ENCODE measurements at regions not wholly inside any gene's neighbourhood (a gene's known extent, or its start where the extent isn't known, plus 50 kb on each side); places are given as distances from the start of the nearest gene placed in this dataset.

GRCh38 chr21:15365751-15366392 lies 301.1 kb upstream of the NRIP1 start:
- Histone ChIP-seq H3K9me3 (ENCODE audit: severe bottlenecking) (no peaks in the 10 kb centered on the region), H3K36me3 (no peaks in the 10 kb centered on the region), H3K27me3 (ENCODE audit: insufficient read depth, low read depth, severe bottlenecking) (no peaks in the 10 kb centered on the region), H3K4me3 (ENCODE audit: low read depth, low read length) (no peak overlapping the region), H3K27ac (no peak overlapping the region)
- no peak for TF ChIP-seq CTCF (IDR thresholded peaks at IDR 0.05; ENCODE audit: low read depth, low read length)
- DNase-seq = no peak

GRCh38 chr21:15366555-15366954 lies 301.8 kb upstream of the NRIP1 start:
- Histone ChIP-seq H3K27ac (no peak overlapping the region), H3K27me3 (ENCODE audit: insufficient read depth, low read depth, severe bottlenecking) (no peaks in the 10 kb centered on the region), H3K36me3 (no peaks in the 10 kb centered on the region), H3K4me3 (ENCODE audit: low read depth, low read length) (no peak overlapping the region), H3K9me3 (ENCODE audit: severe bottlenecking) (no peaks in the 10 kb centered on the region)
- TF ChIP-seq CTCF (IDR thresholded peaks at IDR 0.05; ENCODE audit: low read depth, low read length) = no peak
- no peak for DNase-seq

- TF ChIP-seq CTCF (IDR thresholded peaks at IDR 0.05; ENCODE audit: low read depth, low read length) = no peak
- no peak overlapping the region for H3K27ac ChIP-seq
- H3K9me3 ChIP-seq (ENCODE audit: severe bottlenecking) = no peaks in the 10 kb centered on the region
- no peak for DNase-seq
- no peak overlapping the region for H3K4me3 ChIP-seq (ENCODE audit: low read depth, low read length)
- no peaks in the 10 kb centered on the region for H3K27me3 ChIP-seq (ENCODE audit: insufficient read depth, low read depth, severe bottlenecking)
- no peaks in the 10 kb centered on the region for H3K36me3 ChIP-seq
These were observed 302.3 kb upstream of the NRIP1 start for GRCh38 chr21:15367061-15367626.

GRCh38 chr21:15370462-15370975 lies 305.7 kb upstream of the NRIP1 start:
- no peaks in the 10 kb centered on the region for H3K27me3 ChIP-seq (ENCODE audit: insufficient read depth, low read depth, severe bottlenecking)
- H3K27ac ChIP-seq = no peak overlapping the region
- no peaks in the 10 kb centered on the region for H3K36me3 ChIP-seq
- no peak for DNase-seq
- H3K9me3 ChIP-seq (ENCODE audit: severe bottlenecking) = no peaks in the 10 kb centered on the region
- TF ChIP-seq CTCF (IDR thresholded peaks at IDR 0.05; ENCODE audit: low read depth, low read length) = no peak
- no peak overlapping the region for H3K4me3 ChIP-seq (ENCODE audit: low read depth, low read length)

GRCh38 chr21:15373941-15374340 lies 309.1 kb upstream of the NRIP1 start:
- H3K27ac ChIP-seq = no peak overlapping the region
- H3K9me3 ChIP-seq (ENCODE audit: severe bottlenecking) = no peaks in the 10 kb centered on the region
- no peak for DNase-seq
- no peaks in the 10 kb centered on the region for H3K36me3 ChIP-seq
- no peaks in the 10 kb centered on the region for H3K27me3 ChIP-seq (ENCODE audit: insufficient read depth, low read depth, severe bottlenecking)
- no peak for TF ChIP-seq CTCF (IDR thresholded peaks at IDR 0.05; ENCODE audit: low read depth, low read length)
- H3K4me3 ChIP-seq (ENCODE audit: low read depth, low read length) = no peak overlapping the region

Measured in WERI-Rb-1 (cell line).